GM18498 (cell line): ENCODE measurements at regions not wholly inside any gene's neighbourhood (a gene's known extent, or its start where the extent isn't known, plus 50 kb on each side); places are given as distances from the start of the nearest gene placed in this dataset.
"Not testable (repeated sequence)": the region's sequence is repeated elsewhere in the genome, so short reads cannot be mapped to it uniquely, and the experiment has no call there.

Experiments
- ATAC-seq: cut with Tn5 transposase; IDR thresholded peaks from one replicate; pipeline ENCODE4 v1.9.1; 2021; ENCODE audit warnings: mild to moderate bottlenecking, moderate library complexity; ENCODE audit not compliant: unreplicated experiment

DNA sequence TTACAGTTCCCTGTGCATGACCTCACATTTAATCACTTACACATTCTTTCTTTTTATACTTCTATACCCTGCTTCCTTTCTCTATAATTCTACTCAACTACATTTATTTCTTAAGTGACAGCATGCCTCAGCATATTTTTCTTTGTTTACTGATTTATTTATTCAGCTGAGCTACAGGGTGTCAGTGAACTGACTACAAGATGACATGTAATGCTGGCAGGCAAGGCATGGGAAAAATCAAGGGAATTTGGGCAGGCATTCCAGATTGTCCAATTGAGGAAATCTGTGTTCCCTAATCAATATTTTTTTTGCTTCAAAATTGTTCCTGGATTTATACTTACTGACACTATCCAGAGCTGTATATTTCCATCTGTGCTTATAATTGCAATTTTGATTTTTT lies 875.5 kb downstream of the C4orf33 start:
- no peak for ATAC-seq

DNA sequence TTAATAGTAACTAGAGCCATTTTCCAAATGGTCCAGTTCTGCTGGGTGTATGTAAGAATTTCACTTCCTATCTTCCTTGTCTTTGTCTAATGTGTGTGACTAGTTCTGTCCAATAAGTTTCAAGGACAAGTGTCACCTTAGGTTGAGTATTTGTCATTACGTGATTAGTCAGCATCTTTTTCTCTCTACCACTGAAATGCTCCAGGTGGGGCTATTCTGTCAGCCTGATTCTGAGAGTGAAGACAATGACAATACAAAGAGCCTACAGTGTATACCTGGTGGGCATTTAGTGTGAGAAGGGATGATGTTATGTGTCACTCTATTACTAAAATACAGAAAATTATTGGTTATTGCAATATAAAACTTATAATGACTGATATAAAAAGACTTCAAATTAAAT lies 876.3 kb downstream of the C4orf33 start:
- ATAC-seq: no peak

DNA sequence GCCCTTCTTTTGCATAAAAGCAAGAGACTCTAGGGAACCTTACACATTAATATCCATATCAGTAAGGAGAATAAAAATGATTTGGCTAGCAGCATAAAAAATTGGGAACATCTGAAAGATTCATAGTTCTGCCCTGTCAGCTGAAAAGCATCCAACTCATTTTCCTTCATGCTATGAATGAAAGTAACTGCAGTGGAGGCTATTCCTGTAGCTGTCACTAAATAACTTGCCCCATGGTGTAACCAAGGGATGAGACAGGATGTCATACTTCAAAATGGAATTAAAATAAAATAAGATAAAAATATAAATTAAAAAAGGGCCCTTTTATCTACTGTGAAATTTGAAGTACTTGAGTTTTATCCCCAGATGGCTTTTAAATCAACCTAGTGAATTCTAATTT lies 878.8 kb downstream of the C4orf33 start:
- no peak for ATAC-seq

DNA sequence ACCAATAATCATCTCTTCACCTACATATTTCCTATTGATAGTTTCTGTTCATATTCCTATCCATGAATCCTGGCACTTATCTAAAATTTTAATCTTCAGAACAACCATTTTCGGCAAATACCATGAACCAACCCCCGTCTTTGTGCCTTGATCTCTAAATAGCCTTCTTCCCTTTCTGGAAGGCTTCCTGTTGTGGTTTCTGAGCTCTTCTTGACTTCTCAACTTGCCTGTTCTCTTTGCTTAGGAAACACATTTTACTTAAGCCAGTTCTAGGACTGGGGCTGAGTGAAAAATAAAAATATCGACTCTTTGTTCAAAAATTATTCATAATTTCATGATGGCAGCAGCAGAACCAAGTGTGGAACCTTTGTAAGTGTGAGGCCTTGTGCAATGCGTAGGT lies 882.4 kb downstream of the C4orf33 start:
- ATAC-seq: no peak

GRCh38 chr4:129988957-129989356 lies 893.0 kb downstream of the C4orf33 start:
- no peak for ATAC-seq

GRCh38 chr4:129994715-129995114 lies 898.8 kb downstream of the C4orf33 start:
- ATAC-seq: peak; percentile 63

- ATAC-seq: no peak
Measured at GRCh38 chr4:129998436-129999150, 902.6 kb downstream of the C4orf33 start.

- no peak for ATAC-seq
Measured at GRCh38 chr4:129999156-129999555, 903.2 kb downstream of the C4orf33 start.

- ATAC-seq: no peak
Measured at GRCh38 chr4:130008461-130008860, 912.5 kb downstream of the C4orf33 start.

- ATAC-seq: not testable (repeated sequence)
Measured at GRCh38 chr4:130012806-130013205, 916.9 kb downstream of the C4orf33 start.

DNA sequence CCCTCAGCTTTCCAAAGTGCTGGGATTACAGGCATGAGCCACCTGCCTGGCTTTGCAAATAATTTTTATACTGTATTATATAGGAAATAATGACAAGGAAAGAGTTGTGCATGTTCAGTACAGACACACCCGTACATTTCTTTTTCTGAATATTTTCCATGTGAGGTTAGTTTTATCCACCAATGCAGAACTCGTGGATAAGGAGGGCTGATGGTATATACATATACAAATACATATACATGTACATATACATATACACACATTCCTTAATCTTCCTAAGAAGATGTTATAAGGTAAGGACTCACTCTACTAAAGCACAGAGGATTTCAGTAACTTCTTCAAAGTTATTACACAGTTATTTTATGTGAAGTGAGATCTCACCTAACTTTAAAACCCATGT lies 925.8 kb downstream of the C4orf33 start:
- ATAC-seq: no peak

- no peak for ATAC-seq
Measured at GRCh38 chr4:130023088-130023487, 927.1 kb downstream of the C4orf33 start.

DNA sequence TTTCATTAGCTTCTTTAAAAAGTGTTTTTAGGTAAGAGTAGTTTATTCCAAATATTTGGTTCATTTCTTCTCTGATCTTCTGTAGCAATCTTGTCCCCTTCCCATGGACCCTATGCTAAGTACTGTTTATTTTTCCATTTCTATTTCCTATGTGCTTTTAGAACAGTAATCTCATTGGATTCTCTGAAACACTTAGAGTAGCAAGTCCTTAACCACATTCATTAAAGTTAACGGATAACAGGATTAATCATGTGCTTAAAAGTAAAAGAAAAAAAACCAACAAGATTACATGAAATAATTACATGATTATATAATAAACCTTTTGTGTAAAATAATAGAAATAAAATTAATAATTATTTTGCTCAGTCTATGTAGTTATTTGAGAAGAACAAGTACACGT lies 929.7 kb downstream of the C4orf33 start:
- no peak for ATAC-seq

DNA sequence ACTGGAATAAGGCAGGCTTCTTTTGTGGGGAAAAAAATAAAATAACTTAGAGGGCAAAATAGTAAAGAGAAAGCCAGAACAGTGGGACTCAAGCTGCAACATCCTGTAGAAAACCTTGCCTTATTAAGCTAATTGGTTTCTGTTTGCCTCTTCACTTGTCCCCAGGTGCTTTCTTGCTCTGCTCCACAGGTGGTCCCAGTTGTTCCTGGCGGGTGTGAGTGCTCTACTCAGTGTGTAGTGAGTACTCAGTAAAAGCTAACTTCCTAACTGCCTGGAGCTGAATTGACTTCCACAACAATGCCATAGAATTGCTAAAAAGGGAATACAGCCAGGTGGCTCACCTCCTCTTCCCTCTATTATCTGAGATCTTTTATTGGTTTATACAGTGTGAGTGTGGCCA lies 930.2 kb downstream of the C4orf33 start:
- no peak for ATAC-seq

GRCh38 chr4:130027973-130028372 lies 932.0 kb downstream of the C4orf33 start:
- no peak for ATAC-seq

DNA sequence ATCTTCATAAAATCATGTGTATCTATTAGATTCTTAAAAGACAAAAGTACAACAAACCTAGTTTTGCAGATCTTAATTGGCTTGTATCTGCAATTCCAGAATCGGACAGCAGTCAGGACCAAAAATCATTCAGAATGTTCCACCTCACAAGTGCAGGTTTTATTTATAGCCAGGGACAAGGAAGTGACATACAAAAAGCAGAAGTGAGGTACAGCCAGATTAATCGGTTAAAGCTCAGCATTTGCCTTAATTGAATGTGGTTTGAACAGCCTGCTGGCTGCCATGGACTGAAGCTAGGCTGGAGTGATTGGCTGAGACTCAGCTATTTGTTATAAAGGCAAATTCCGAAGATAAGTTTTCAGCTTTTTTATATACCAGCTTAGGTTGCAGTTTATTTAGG lies 932.6 kb downstream of the C4orf33 start:
- ATAC-seq: peak; percentile 88

DNA sequence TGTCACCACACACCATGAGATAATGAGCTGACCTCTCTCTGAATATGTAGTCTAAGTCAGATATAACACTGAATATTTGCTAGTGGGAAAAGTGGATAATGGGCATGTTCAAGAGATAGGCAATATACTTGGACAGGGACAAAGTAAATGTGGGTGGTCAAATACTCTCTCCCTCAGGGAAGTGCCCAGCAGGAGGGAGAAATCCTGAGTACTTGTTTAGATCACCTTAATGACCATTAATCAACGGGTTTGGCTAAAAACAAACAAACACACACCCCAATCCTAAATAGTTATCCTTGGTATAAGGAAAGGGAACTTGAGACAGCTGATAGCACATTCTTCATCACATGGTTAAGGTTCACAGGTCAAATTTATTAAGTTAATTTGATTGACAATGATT lies 933.5 kb downstream of the C4orf33 start:
- no peak for ATAC-seq

DNA sequence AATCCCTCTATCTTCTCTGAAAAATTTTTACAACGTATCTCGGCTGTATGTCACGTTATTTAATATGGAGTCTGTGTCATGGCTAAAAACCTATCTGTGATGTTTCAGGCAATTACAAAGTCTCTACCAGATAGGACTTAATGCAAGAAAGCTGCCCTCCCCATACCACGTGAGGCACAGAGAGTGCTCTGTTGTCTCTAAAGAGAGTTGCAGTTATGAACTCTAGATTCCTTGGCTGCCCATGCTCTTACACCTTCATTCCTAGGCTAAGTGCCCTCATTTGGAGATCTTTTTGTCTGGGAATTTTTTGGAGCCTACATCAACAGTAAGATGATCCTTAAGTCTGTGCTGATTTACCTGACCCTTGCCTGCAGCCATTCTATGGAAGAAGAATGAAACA lies 935.9 kb downstream of the C4orf33 start:
- no peak for ATAC-seq

GRCh38 chr4:130033657-130034056 lies 937.7 kb downstream of the C4orf33 start:
- ATAC-seq: not testable (repeated sequence)

DNA sequence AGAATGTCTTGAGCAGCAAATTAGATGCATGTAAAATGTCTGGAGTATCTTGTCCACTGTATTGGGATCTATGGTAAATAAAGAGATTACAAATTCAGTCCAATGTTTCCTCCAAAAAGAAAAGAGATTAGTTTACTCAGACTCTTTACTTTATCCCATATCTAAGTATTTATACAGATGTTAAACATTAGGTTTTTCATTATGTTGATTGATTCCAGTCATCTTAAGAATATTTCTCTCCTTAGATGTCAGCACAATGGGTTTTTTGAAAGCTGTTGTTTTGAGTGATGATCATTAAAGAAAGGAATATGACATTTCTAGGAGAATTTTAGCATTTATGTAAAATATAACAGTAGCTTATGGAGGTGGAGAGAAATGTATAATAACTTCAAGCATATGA lies 938.9 kb downstream of the C4orf33 start:
- ATAC-seq: no peak

- ATAC-seq: no peak
Measured at GRCh38 chr4:130035391-130035790, 939.4 kb downstream of the C4orf33 start.

GRCh38 chr4:130037866-130038265 lies 941.9 kb downstream of the C4orf33 start:
- ATAC-seq: not testable (repeated sequence)

GRCh38 chr4:130038540-130038939 lies 942.6 kb downstream of the C4orf33 start:
- not testable (repeated sequence) for ATAC-seq
